ENCODE measurements at regions not wholly inside any gene's neighbourhood (a gene's known extent, or its start where the extent isn't known, plus 50 kb on each side); places are given as distances from the start of the nearest gene placed in this dataset.

DNA sequence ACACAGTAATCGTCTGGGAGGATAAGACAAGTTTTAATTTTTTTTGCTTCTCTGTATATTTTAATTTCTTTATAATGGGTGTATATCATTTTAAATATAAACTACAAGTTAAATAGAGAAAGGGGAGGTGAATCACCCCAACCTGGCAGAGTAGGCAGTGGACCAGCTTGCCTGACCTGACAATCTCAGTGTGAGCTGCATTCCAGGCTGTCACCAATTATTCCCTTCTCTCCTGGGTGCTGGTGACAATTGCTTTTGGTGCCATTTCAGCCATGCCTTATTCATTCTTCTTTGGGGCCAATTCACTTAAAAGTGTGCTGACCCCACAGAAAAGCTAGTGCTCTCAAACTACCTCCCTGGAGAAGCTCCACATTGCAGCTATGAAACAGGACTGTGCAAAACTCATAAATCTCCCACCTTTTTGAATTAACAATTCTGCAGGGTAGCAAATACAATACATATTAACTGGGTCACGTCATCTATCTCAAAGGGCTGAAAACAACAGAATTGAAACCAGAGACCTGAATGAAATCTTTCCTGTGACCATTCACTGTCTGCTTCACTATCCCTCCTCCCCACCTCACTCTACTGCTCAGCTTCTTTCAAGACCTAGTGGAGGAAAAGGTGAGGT lies 359.0 kb downstream of the HS3ST1 start:
- no peak overlapping the region for H4K5ac ChIP-seq (ENCODE audit: insufficient read length, low read depth, low read length)
- peaks cover 0 to 6% (median 3%) of the 10 kb centered on the region in 4 experiments; a peak in 5 of 7 replicates for H3K4me1 ChIP-seq (replicated peaks in 1 of 4; ENCODE audit: control insufficient read depth in 3 of 4, insufficient read depth in 4 of 4, low read length in 3 of 4)
- POLR2A ChIA-PET (ENCODE audit: partially characterized antibody), result interaction anchor here (0.8 to 1.0 kb wide), 2 partner anchors 386 to 408 kb away, joined by 3 to 4 read pairs; no protein-coding TSS in a partner anchor
- no peaks in the 10 kb centered on the region for H3K79me2 ChIP-seq (ENCODE audit: control insufficient read depth in 1 of 2, insufficient read depth in 2 of 2, low read length in 2 of 2)
- DNase-seq (ENCODE audit: low read depth in 1 of 2, low spot score in 2 of 2) (no peak), FAIRE-seq (no peak)
- WGBS, 2 experiments (ENCODE audit: extremely low coverage in 1 of 2, insufficient coverage in 1 of 2, insufficient read length in 1 of 2, insufficient replicate concordance in 2 of 2, low coverage in 1 of 2, low lambda C conversion rate in 2 of 2, missing lambda C conversion rate in 1 of 2), result 77% methylated on average over 2 of the region's 2 CpGs; no CpG with 5 or more reads in 1 of the 2 experiments
- H2BK15ac ChIP-seq (ENCODE audit: low read length), result no peak overlapping the region
- no peaks in the 10 kb centered on the region; a peak in 1 of 4 replicates for H3K9me3 ChIP-seq (ENCODE audit: insufficient read depth in 2 of 2, low read depth in 1 of 2, low read length in 1 of 2)
- no peak overlapping the region for H3K4me2 ChIP-seq (ENCODE audit: insufficient read depth in 1 of 2, low read depth in 2 of 2, low read length in 2 of 2)
- H3K23me2 ChIP-seq (ENCODE audit: low read depth, low read length), result no peaks in the 10 kb centered on the region; the same call in 1 of the 2 replicates
- no peak overlapping the region for H3K23ac ChIP-seq (ENCODE audit: insufficient read length)
- no peaks in the 10 kb centered on the region for H4K20me1 ChIP-seq (replicated peaks in 1 of 2; ENCODE audit: control insufficient read depth in 1 of 2, insufficient read depth in 2 of 2, low read length in 2 of 2)
- H3K18ac ChIP-seq (ENCODE audit: extremely low read depth, low read length), result no peak overlapping the region
- TF ChIP-seq TEAD4 (IDR thresholded peaks at IDR 0.05; ENCODE audit: low read depth, low read length), result 0 out of 2 replicates have a peak, but pooled peaks have one; percentile 29
- TF ChIP-seq RFX5 (IDR thresholded peaks at IDR 0.05; ENCODE audit: borderline replicate concordance, low read depth, low read length), result no peak
- no peak for TF ChIP-seq NANOG (IDR thresholded peaks at IDR 0.05; ENCODE audit: insufficient read depth, low read depth, low read length, poor library complexity, severe bottlenecking)
- H3K36me3 ChIP-seq (ENCODE audit: control insufficient read depth in 2 of 4, insufficient read depth in 4 of 4, low read length in 3 of 4), result no peaks in the 10 kb centered on the region
- H2BK20ac ChIP-seq (ENCODE audit: low read length), result no peak overlapping the region
- H3K9ac ChIP-seq (replicated peaks in 1 of 4; ENCODE audit: extremely low read depth in 1 of 4, low read depth in 3 of 4, low read length in 3 of 4), result no peak overlapping the region
- H3K4me3 ChIP-seq (ENCODE audit: extremely low read depth in 1 of 4, insufficient read depth in 2 of 4, low read depth in 3 of 4, low read length in 4 of 4), result no peak overlapping the region
- no peaks in the 10 kb centered on the region for H3K27me3 ChIP-seq (replicated peaks in 1 of 4; ENCODE audit: control insufficient read depth in 3 of 4, extremely low read depth in 1 of 4, insufficient read depth in 3 of 4, low read length in 3 of 4)
- H3K4ac ChIP-seq (replicated peaks; ENCODE audit: insufficient read length, low read depth, low read length), result no peak overlapping the region
- H4K91ac ChIP-seq (replicated peaks; ENCODE audit: insufficient read length, low read length), result no peak overlapping the region
- H4K8ac ChIP-seq (ENCODE audit: extremely low read depth, insufficient read depth, low read length), result no peak overlapping the region
- H2BK12ac ChIP-seq (ENCODE audit: low read depth, low read length), result no peak overlapping the region
- H2AK5ac ChIP-seq (ENCODE audit: low read depth, low read length), result no peak overlapping the region
- no peak overlapping the region for H2BK120ac ChIP-seq (replicated peaks; ENCODE audit: low read depth, low read length)
- no peak overlapping the region for H2BK5ac ChIP-seq (ENCODE audit: low read depth, low read length)
- no peak overlapping the region for H3K27ac ChIP-seq (ENCODE audit: low read depth, low read length)
- H3K79me1 ChIP-seq (ENCODE audit: low read depth, low read length), result no peaks in the 10 kb centered on the region
- CTCF ChIA-PET (ENCODE audit: partially characterized antibody), result interaction anchor here (0.6 to 1.7 kb wide), 6 partner anchors 17 to 1789 kb away, joined by 3 to 7 read pairs (median 4); no protein-coding TSS in a partner anchor
- H3K14ac ChIP-seq (ENCODE audit: insufficient read length), result no peak overlapping the region
- no peak overlapping the region for H3K56ac ChIP-seq (replicated peaks; ENCODE audit: insufficient read length, low read depth, low read length)
- H2AFZ ChIP-seq (ENCODE audit: low read length), result no peak overlapping the region

Data from H1 (cell line).